ENCODE measurements at regions not wholly inside any gene's neighbourhood (a gene's known extent, or its start where the extent isn't known, plus 50 kb on each side); places are given as distances from the start of the nearest gene placed in this dataset.
A peak's percentile ranks its signal among the peaks of the same experiment; 100 is the strongest.

GRCh38 chr2:144666032-144666431 is 146.1 kb upstream of the ZEB2 start:
- Histone ChIP-seq H4K20me1 (ENCODE audit: control insufficient read depth, extremely low read depth, insufficient read depth, low read length) (no peaks in the 10 kb centered on the region), H3K27me3 (ENCODE audit: control insufficient read depth, insufficient read depth, low read length) (no peaks in the 10 kb centered on the region), H3K9ac (ENCODE audit: insufficient read depth, low read length) (no peak overlapping the region), H3K27ac (ENCODE audit: insufficient read depth, low read length) (no peak overlapping the region), H3K4me1 (ENCODE audit: control insufficient read depth, extremely low read depth, insufficient read depth, low read length) (no peaks in the 10 kb centered on the region), H3K9me3 (ENCODE audit: control insufficient read depth, insufficient read depth, low read depth, low read length) (no peaks in the 10 kb centered on the region), H3K4me2 (ENCODE audit: extremely low read depth, insufficient read depth, low read length) (no peak overlapping the region), H3K79me2 (ENCODE audit: control insufficient read depth, insufficient read depth, low read length) (no peaks in the 10 kb centered on the region), H2AFZ (ENCODE audit: low read length) (no peak overlapping the region), H3K36me3 (ENCODE audit: control insufficient read depth, insufficient read depth, low read length) (no peaks in the 10 kb centered on the region), H3K4me3 (replicated peaks in 1 of 4; ENCODE audit: control extremely low read depth in 1 of 4, insufficient read depth in 1 of 4, low read depth in 3 of 4, low read length in 4 of 4) (no peak overlapping the region)
- no peak for TF ChIP-seq CTCF (conservative IDR thresholded peaks at IDR 0.05 in 1 of 2, IDR thresholded peaks at IDR 0.05 in 1 of 2; ENCODE audit: low read depth in 1 of 2, low read length in 2 of 2)
- TF ChIP-seq EZH2 (IDR thresholded peaks at IDR 0.05; ENCODE audit: low read length, missing control alignments) = no peak
- peak in 1 of 2 donors; percentile 56 for DNase-seq (ENCODE audit: low read depth in 2 of 2)

GRCh38 chr2:144663207-144663606 is 143.3 kb upstream of the ZEB2 start:
- Histone ChIP-seq H3K79me2 (ENCODE audit: control insufficient read depth, insufficient read depth, low read length) (no peaks in the 10 kb centered on the region), H3K4me2 (ENCODE audit: extremely low read depth, insufficient read depth, low read length) (no peak overlapping the region), H4K20me1 (ENCODE audit: control insufficient read depth, extremely low read depth, insufficient read depth, low read length) (no peaks in the 10 kb centered on the region), H3K27ac (ENCODE audit: insufficient read depth, low read length) (no peak overlapping the region), H3K9me3 (ENCODE audit: control insufficient read depth, insufficient read depth, low read depth, low read length) (no peaks in the 10 kb centered on the region), H3K36me3 (ENCODE audit: control insufficient read depth, insufficient read depth, low read length) (no peaks in the 10 kb centered on the region), H3K9ac (ENCODE audit: insufficient read depth, low read length) (no peak overlapping the region), H2AFZ (ENCODE audit: low read length) (no peak overlapping the region), H3K4me1 (ENCODE audit: control insufficient read depth, extremely low read depth, insufficient read depth, low read length) (no peaks in the 10 kb centered on the region), H3K27me3 (ENCODE audit: control insufficient read depth, insufficient read depth, low read length) (no peaks in the 10 kb centered on the region), H3K4me3 (replicated peaks in 1 of 4; ENCODE audit: control extremely low read depth in 1 of 4, insufficient read depth in 1 of 4, low read depth in 3 of 4, low read length in 4 of 4) (no peak overlapping the region)
- no peak for DNase-seq (ENCODE audit: low read depth in 2 of 2)
- TF ChIP-seq EZH2 (IDR thresholded peaks at IDR 0.05; ENCODE audit: low read length, missing control alignments) (no peak), CTCF (conservative IDR thresholded peaks at IDR 0.05 in 1 of 2, IDR thresholded peaks at IDR 0.05 in 1 of 2; ENCODE audit: low read depth in 1 of 2, low read length in 2 of 2) (no peak)

GRCh38 chr2:144660518-144661316 is 140.8 kb upstream of the ZEB2 start:
- Histone ChIP-seq H3K79me2 (ENCODE audit: control insufficient read depth, insufficient read depth, low read length) (no peaks in the 10 kb centered on the region), H2AFZ (ENCODE audit: low read length) (no peak overlapping the region), H3K9me3 (ENCODE audit: control insufficient read depth, insufficient read depth, low read depth, low read length) (no peaks in the 10 kb centered on the region), H4K20me1 (ENCODE audit: control insufficient read depth, extremely low read depth, insufficient read depth, low read length) (no peaks in the 10 kb centered on the region), H3K27ac (ENCODE audit: insufficient read depth, low read length) (no peak overlapping the region), H3K36me3 (ENCODE audit: control insufficient read depth, insufficient read depth, low read length) (no peaks in the 10 kb centered on the region), H3K27me3 (ENCODE audit: control insufficient read depth, insufficient read depth, low read length) (no peaks in the 10 kb centered on the region), H3K9ac (ENCODE audit: insufficient read depth, low read length) (no peak overlapping the region), H3K4me2 (ENCODE audit: extremely low read depth, insufficient read depth, low read length) (no peak overlapping the region), H3K4me3 (replicated peaks in 1 of 4; ENCODE audit: control extremely low read depth in 1 of 4, insufficient read depth in 1 of 4, low read depth in 3 of 4, low read length in 4 of 4) (no peak overlapping the region), H3K4me1 (ENCODE audit: control insufficient read depth, extremely low read depth, insufficient read depth, low read length) (no peaks in the 10 kb centered on the region)
- TF ChIP-seq EZH2 (IDR thresholded peaks at IDR 0.05; ENCODE audit: low read length, missing control alignments) (no peak), CTCF (conservative IDR thresholded peaks at IDR 0.05 in 1 of 2, IDR thresholded peaks at IDR 0.05 in 1 of 2; ENCODE audit: low read depth in 1 of 2, low read length in 2 of 2) (no peak)
- peak; percentile 17 to 40 for DNase-seq (ENCODE audit: low read depth in 2 of 2)

Data from fibroblast of lung (primary cell).